Stimulated activated naive B cell treated with anti-CD40 and anti-IgM and Interleukin-4, amounts not matched to agents 10 μg/mL and 1 μg/mL and 100 μg/mL, for 72 hours (primary cell): ENCODE measurements at regions not wholly inside any gene's neighbourhood (a gene's known extent, or its start where the extent isn't known, plus 50 kb on each side); places are given as distances from the start of the nearest gene placed in this dataset.

Experiments
- ATAC-seq, 2 donors: fragments of 150-1000 bp; cut with Tn5 transposase; replicated peaks; 2 replicates each; pipeline ENCODE4 v1.10.0; 2021; ENCODE audit warnings: moderate library complexity in 1 of 2
- DNase-seq: peaks from one replicate; pipeline ENCODE4 v3.0.0; 2021
- H3K27ac Mint-ChIP-seq: one replicate; pipeline ENCODE4 v1.8.0; 2022; ENCODE audit warnings: mild to moderate bottlenecking, mixed read lengths
- H3K27me3 Mint-ChIP-seq, 2 donors: one replicate each; pipeline ENCODE4 v1.8.0; 2022; ENCODE audit warnings: mixed read lengths in 2 of 2
- H3K36me3 Mint-ChIP-seq, 2 donors: one replicate each; pipeline ENCODE4 v1.8.0; 2022; ENCODE audit warnings: mixed read lengths in 2 of 2, mild to moderate bottlenecking in 1 of 2
- H3K4me1 Mint-ChIP-seq, 2 donors: one replicate each; pipeline ENCODE4 v1.8.0; 2022; ENCODE audit warnings: mixed read lengths in 2 of 2, mild to moderate bottlenecking in 1 of 2
- H3K4me3 Mint-ChIP-seq, 2 donors: one replicate each; pipeline ENCODE4 v1.8.0; 2022; ENCODE audit warnings: mild to moderate bottlenecking in 2 of 2, mixed read lengths in 2 of 2, moderate library complexity in 1 of 2
- H3K9me3 Mint-ChIP-seq, 2 donors: one replicate each; pipeline ENCODE4 v1.8.0; 2022; ENCODE audit warnings: mixed read lengths in 2 of 2, mild to moderate bottlenecking in 1 of 2

GRCh38 chr2:196466581-196466980 lies 172.9 kb upstream of the CCDC150 start:
- ATAC-seq (no peak), DNase-seq (no peak)
- Mint-ChIP-seq H3K27ac (no peak overlapping the region), H3K27me3 (peaks cover 13 to 26% of the 10 kb centered on the region in 2 donors), H3K4me3 (no peak overlapping the region), H3K9me3 (peaks cover 2 to 5% of the 10 kb centered on the region in 2 donors), H3K4me1 (peaks cover 6 to 11% of the 10 kb centered on the region in 2 donors), H3K36me3 (peaks cover under 1 to 5% of the 10 kb centered on the region in 2 donors)

- DNase-seq (no peak), ATAC-seq (no peak)
- Mint-ChIP-seq H3K4me3 (no peak overlapping the region), H3K4me1 (peaks cover 4 to 6% of the 10 kb centered on the region in 2 donors), H3K27me3 (peaks cover 13 to 28% of the 10 kb centered on the region in 2 donors), H3K36me3 (no peaks in the 10 kb centered on the region), H3K9me3 (no peaks in the 10 kb centered on the region), H3K27ac (no peak overlapping the region)
Observed at GRCh38 chr2:196468394-196468793, 171.1 kb upstream of the CCDC150 start.

DNA sequence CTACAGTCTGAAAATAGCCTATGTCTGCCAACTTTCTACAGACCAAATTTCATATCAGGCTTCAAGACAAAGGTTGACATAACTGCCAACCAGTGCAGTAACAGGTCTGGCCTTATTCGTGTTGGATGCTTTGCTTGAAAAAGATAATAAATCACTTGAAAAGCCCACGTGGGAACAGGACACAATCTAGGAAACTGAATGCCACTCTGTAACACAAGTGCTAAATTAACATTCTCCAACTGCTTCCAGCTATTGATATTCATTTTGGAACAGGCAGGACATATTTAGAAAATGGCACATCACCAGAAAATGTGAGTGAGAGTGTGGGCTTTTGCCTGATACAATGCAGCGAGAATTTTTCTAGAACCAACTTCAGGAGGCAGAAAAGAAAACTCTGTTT lies 165.9 kb upstream of the CCDC150 start:
- ATAC-seq: no peak

GRCh38 chr2:196475611-196476010 lies 163.9 kb upstream of the CCDC150 start:
- no peak overlapping the region for H3K27ac Mint-ChIP-seq
- H3K4me1 Mint-ChIP-seq: no peaks in the 10 kb centered on the region
- DNase-seq (no peak), ATAC-seq (no peak)
- H3K9me3 Mint-ChIP-seq: no peaks in the 10 kb centered on the region
- H3K36me3 Mint-ChIP-seq: no peaks in the 10 kb centered on the region
- H3K27me3 Mint-ChIP-seq: peaks cover 9 to 20% of the 10 kb centered on the region in 2 donors
- H3K4me3 Mint-ChIP-seq: no peak overlapping the region

More for the DNA sequence above, 165.9 kb upstream of the CCDC150 start:
- no peaks in the 10 kb centered on the region for H3K4me1 Mint-ChIP-seq
- no peak overlapping the region for H3K27ac Mint-ChIP-seq
- no peak for DNase-seq
- no peak overlapping the region for H3K4me3 Mint-ChIP-seq
- no peaks in the 10 kb centered on the region for H3K36me3 Mint-ChIP-seq
- no peaks in the 10 kb centered on the region for H3K9me3 Mint-ChIP-seq
- H3K27me3 Mint-ChIP-seq: peaks cover 8 to 11% of the 10 kb centered on the region in 2 donors

- H3K9me3 Mint-ChIP-seq: no peaks in the 10 kb centered on the region
- no peaks in the 10 kb centered on the region for H3K36me3 Mint-ChIP-seq
- no peak for DNase-seq
- no peak for ATAC-seq
- H3K27ac Mint-ChIP-seq: no peak overlapping the region
- peaks cover 11 to 20% of the 10 kb centered on the region in 2 donors for H3K27me3 Mint-ChIP-seq
- no peak overlapping the region for H3K4me3 Mint-ChIP-seq
- H3K4me1 Mint-ChIP-seq: no peaks in the 10 kb centered on the region
Observed at GRCh38 chr2:196478588-196478987, 160.9 kb upstream of the CCDC150 start.

- H3K27me3 Mint-ChIP-seq: peaks cover 12 to 20% of the 10 kb centered on the region in 2 donors
- no peaks in the 10 kb centered on the region for H3K4me1 Mint-ChIP-seq
- H3K36me3 Mint-ChIP-seq: no peaks in the 10 kb centered on the region
- ATAC-seq (no peak), DNase-seq (no peak)
- no peak overlapping the region for H3K4me3 Mint-ChIP-seq
- no peaks in the 10 kb centered on the region for H3K9me3 Mint-ChIP-seq
- H3K27ac Mint-ChIP-seq: no peak overlapping the region
Observed at GRCh38 chr2:196479350-196479749, 160.2 kb upstream of the CCDC150 start.

DNA sequence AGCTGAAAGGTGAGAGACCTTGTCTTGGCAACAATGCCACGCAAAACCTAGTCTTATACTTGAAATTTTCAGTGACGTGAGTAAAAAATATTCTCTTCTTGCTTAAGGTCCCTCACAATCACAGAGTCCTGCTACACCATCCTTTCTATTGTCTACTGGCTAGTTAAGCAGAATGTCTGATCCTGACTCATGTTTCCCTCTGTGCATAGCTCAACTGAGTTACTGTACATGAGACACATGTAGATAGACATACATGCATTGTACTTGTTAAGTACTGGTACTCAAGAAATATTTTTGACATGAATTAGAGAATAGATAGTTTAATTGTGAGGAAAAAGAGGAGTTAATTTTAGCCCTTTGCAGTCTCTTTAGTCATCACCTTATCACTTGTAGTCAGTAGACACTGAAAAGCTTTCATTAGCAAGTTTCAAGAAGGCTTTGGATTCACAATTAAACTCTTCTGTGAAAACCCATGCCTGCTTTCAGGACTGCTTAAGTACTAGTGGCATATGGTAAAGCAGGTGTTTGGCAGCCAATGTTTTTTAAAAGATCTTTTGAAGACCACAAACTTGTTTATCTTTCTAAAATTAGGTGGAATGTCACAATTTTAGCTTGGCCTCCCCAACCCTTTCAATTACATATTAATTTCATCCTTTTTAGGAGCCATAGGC lies 158.7 kb upstream of the CCDC150 start:
- ATAC-seq (no peak), DNase-seq (no peak)
- Mint-ChIP-seq H3K27me3 (peaks cover 24 to 33% of the 10 kb centered on the region in 2 donors), H3K4me3 (no peak overlapping the region), H3K4me1 (no peaks in the 10 kb centered on the region), H3K27ac (no peak overlapping the region), H3K9me3 (no peaks in the 10 kb centered on the region), H3K36me3 (no peaks in the 10 kb centered on the region)

GRCh38 chr2:196481324-196481697 lies 158.2 kb upstream of the CCDC150 start:
- no peak for DNase-seq
- no peak for ATAC-seq
- Mint-ChIP-seq H3K27ac (no peak overlapping the region), H3K9me3 (no peaks in the 10 kb centered on the region), H3K4me3 (no peak overlapping the region), H3K27me3 (peaks cover 24 to 33% of the 10 kb centered on the region in 2 donors), H3K4me1 (no peaks in the 10 kb centered on the region), H3K36me3 (no peaks in the 10 kb centered on the region)

GRCh38 chr2:196482119-196483065 lies 157.1 kb upstream of the CCDC150 start:
- Mint-ChIP-seq H3K36me3 (no peaks in the 10 kb centered on the region), H3K9me3 (no peaks in the 10 kb centered on the region)
- no peak for DNase-seq

GRCh38 chr2:196486146-196486545 lies 153.4 kb upstream of the CCDC150 start:
- H3K36me3 Mint-ChIP-seq: no peaks in the 10 kb centered on the region
- no peak for DNase-seq
- no peaks in the 10 kb centered on the region for H3K4me1 Mint-ChIP-seq
- no peak for ATAC-seq
- H3K4me3 Mint-ChIP-seq: no peak overlapping the region
- H3K27me3 Mint-ChIP-seq: peaks cover 18 to 20% of the 10 kb centered on the region in 2 donors
- no peaks in the 10 kb centered on the region for H3K9me3 Mint-ChIP-seq
- H3K27ac Mint-ChIP-seq: no peak overlapping the region

More at GRCh38 chr2:196482119-196483065, 157.1 kb upstream of the CCDC150 start:
- no peaks in the 10 kb centered on the region for H3K4me1 Mint-ChIP-seq
- H3K27me3 Mint-ChIP-seq: peaks cover 24 to 33% of the 10 kb centered on the region in 2 donors
- no peak overlapping the region for H3K4me3 Mint-ChIP-seq
- no peak for ATAC-seq
- no peak overlapping the region for H3K27ac Mint-ChIP-seq

GRCh38 chr2:196487417-196487816 lies 152.1 kb upstream of the CCDC150 start:
- Mint-ChIP-seq H3K4me1 (no peaks in the 10 kb centered on the region), H3K9me3 (no peaks in the 10 kb centered on the region), H3K27ac (no peak overlapping the region), H3K4me3 (no peak overlapping the region), H3K36me3 (no peaks in the 10 kb centered on the region), H3K27me3 (peaks cover 13 to 16% of the 10 kb centered on the region in 2 donors)
- ATAC-seq (no peak), DNase-seq (no peak)

GRCh38 chr2:196489371-196489770 lies 150.1 kb upstream of the CCDC150 start:
- Mint-ChIP-seq H3K27ac (no peak overlapping the region), H3K27me3 (peaks cover 18 to 21% of the 10 kb centered on the region in 2 donors), H3K9me3 (peaks cover 7 to 8% of the 10 kb centered on the region in 2 donors), H3K4me3 (no peak overlapping the region), H3K36me3 (peaks cover 0 to 3% of the 10 kb centered on the region in 2 donors), H3K4me1 (no peaks in the 10 kb centered on the region)
- no peak for DNase-seq
- ATAC-seq: no peak

DNA sequence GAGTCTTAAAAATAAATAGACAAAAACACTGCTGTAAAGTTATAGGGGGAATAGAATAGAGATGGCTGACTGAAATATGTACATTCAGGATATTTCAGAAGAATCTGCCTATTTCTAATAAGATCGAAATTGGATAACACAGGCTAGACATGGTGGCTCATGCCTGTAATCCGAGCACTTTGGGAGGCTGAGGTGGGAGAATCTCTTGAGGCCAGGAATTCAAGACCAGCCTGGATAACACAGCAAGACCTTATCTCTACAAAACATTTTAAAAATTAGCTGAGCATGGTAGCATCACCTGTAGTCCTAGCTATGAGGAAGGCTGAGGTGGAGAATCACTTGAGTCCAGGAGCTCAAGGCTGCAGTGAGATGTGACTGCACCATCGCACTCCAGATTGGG lies 146.6 kb upstream of the CCDC150 start:
- Mint-ChIP-seq H3K4me1 (no peaks in the 10 kb centered on the region), H3K36me3 (peaks cover 0 to 3% of the 10 kb centered on the region in 2 donors), H3K9me3 (peaks cover 8 to 9% of the 10 kb centered on the region in 2 donors), H3K27ac (no peak overlapping the region), H3K4me3 (no peak overlapping the region), H3K27me3 (peaks cover 8 to 20% of the 10 kb centered on the region in 2 donors)
- ATAC-seq: no peak
- DNase-seq: no peak

- ATAC-seq: no peak
- Mint-ChIP-seq H3K4me3 (no peak overlapping the region), H3K27ac (no peak overlapping the region), H3K27me3 (peaks cover 17 to 23% of the 10 kb centered on the region in 2 donors), H3K4me1 (no peaks in the 10 kb centered on the region), H3K36me3 (peaks cover under 1 to 4% of the 10 kb centered on the region in 2 donors), H3K9me3 (peaks cover 10 to 11% of the 10 kb centered on the region in 2 donors)
- no peak for DNase-seq
Observed at GRCh38 chr2:196498962-196499361, 140.6 kb upstream of the CCDC150 start.
